ENCODE measurements at regions not wholly inside any gene's neighbourhood (a gene's known extent, or its start where the extent isn't known, plus 50 kb on each side); places are given as distances from the start of the nearest gene placed in this dataset.
"Not testable (repeated sequence)": the region's sequence is repeated elsewhere in the genome, so short reads cannot be mapped to it uniquely, and the experiment has no call there.

DNA sequence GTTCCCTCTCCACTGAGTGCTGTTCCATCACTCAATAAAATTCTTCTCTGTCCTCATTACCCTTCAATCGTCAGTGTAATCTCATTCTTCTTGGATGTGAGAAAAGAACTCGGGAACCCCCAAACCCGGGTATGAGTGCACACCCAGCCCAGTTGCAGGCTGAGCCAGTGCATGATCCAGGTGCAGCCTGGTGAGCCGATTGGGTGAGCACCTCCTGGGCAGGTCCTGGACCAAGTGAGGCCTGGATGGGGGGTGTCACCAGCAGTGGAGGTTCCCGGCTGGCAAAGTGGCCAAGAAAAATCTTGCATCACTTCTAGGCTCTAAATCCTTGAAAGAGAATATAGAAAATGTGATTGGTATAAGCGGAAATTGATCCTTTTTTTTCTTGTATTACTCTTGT, 878.8 kb upstream of the KLHL1 start:
- ChIA-PET POLR2A (ENCODE audit: unreplicated experiment) (no interaction called here), CTCF (no interaction called here)
- no peaks in the 10 kb centered on the region for H4K20me1 ChIP-seq (ENCODE audit: low read length)
- DNase-seq (no peak), ATAC-seq (no peak)
- no peaks in the 10 kb centered on the region for H3K4me1 ChIP-seq (ENCODE audit: insufficient read depth, low read length)
- H3K36me3 ChIP-seq (ENCODE audit: low read depth, low read length) = no peaks in the 10 kb centered on the region
- TF ChIP-seq, protein P1, sequence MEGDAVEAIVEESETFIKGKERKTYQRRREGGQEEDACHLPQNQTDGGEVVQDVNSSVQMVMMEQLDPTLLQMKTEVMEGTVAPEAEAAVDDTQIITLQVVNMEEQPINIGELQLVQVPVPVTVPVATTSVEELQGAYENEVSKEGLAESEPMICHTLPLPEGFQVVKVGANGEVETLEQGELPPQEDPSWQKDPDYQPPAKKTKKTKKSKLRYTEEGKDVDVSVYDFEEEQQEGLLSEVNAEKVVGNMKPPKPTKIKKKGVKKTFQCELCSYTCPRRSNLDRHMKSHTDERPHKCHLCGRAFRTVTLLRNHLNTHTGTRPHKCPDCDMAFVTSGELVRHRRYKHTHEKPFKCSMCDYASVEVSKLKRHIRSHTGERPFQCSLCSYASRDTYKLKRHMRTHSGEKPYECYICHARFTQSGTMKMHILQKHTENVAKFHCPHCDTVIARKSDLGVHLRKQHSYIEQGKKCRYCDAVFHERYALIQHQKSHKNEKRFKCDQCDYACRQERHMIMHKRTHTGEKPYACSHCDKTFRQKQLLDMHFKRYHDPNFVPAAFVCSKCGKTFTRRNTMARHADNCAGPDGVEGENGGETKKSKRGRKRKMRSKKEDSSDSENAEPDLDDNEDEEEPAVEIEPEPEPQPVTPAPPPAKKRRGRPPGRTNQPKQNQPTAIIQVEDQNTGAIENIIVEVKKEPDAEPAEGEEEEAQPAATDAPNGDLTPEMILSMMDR (conservative IDR thresholded peaks at IDR 0.05; ENCODE audit: low read depth, low read length) = no peak
- TF ChIP-seq EZH2phosphoT487 (IDR thresholded peaks at IDR 0.05; ENCODE audit: borderline replicate concordance, low read length) (no peak), EZH2 (IDR thresholded peaks at IDR 0.05; ENCODE audit: low read length, unreplicated experiment) (no peak)
- no peak overlapping the region for H3K9ac ChIP-seq (ENCODE audit: low read length)
- no peak overlapping the region for H3K27ac ChIP-seq (ENCODE audit: low read length)
- H3K27me3 ChIP-seq (ENCODE audit: low read length) = no peaks in the 10 kb centered on the region
- no peak overlapping the region for H3K4me3 ChIP-seq (ENCODE audit: low read length)
- no peaks in the 10 kb centered on the region for H3K79me2 ChIP-seq (ENCODE audit: low read length)
- no peaks in the 10 kb centered on the region for H3K9me3 ChIP-seq (ENCODE audit: low read length)
- H2AFZ ChIP-seq (ENCODE audit: low read length) = no peak overlapping the region
- no peak overlapping the region for H3K4me2 ChIP-seq (ENCODE audit: low read length)
- no peaks in the 10 kb centered on the region for H3K9me2 ChIP-seq (replicated peaks; ENCODE audit: low read length)
- intact Hi-C loops (cut with micrococcal nuclease) = no loop called here
- no TSS peak for BruUV-seq (replicated peaks)
- H3F3A ChIP-seq (ENCODE audit: low read length, unreplicated experiment) = no peaks in the 10 kb centered on the region

DNA sequence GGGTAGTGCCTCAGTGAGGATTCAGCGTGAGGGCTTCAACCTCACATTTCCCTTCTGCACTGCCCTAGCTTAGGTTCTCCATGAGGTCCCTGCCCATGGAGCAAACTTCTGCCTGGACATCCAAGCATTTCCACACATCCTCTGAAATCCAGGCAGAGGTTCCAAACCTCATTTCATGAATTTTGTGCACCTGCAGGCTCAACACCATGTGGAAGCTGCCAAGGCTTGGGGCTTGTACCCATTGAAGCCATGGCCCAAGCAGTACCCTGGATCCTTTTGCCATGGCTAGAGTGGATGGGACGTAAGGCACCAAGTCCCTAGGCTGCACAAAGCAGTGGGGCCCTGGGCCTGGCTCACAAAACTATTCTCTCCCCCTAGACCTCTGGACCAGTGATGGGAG, 877.1 kb upstream of the KLHL1 start:
- intact Hi-C loops (cut with micrococcal nuclease) = no loop called here
- TF ChIP-seq, protein P1 (conservative IDR thresholded peaks at IDR 0.05; ENCODE audit: low read depth, low read length) = no peak
- TF ChIP-seq EZH2phosphoT487 (IDR thresholded peaks at IDR 0.05; ENCODE audit: borderline replicate concordance, low read length) (no peak), EZH2 (IDR thresholded peaks at IDR 0.05; ENCODE audit: low read length, unreplicated experiment) (no peak)

DNA sequence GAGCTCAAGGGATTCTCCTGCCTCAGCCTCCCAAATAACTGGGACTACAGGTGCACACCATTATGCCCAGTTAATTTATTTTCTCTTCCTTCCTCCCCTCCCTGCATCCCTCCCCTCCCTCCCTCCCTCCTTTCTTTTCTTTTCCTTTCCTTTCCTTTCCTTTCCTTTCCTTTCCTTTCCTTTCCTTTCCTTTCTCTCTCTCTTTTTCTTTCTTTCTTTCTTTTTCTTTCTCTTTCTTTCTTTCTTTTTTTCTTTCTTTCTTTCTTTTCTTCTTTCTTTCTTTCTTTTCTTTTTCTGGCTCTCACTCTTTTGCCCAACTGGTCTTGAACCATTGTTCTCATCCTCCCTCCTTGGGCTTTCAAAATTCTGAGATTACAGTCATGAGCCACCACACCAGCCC, 873.0 kb upstream of the KLHL1 start:
- BruUV-seq (replicated peaks); POLR2A ChIA-PET (ENCODE audit: unreplicated experiment); H4K20me1 ChIP-seq (ENCODE audit: low read length); H3K9me3 ChIP-seq (ENCODE audit: low read length); H3K79me2 ChIP-seq (ENCODE audit: low read length); H3K9me2 ChIP-seq (replicated peaks; ENCODE audit: low read length); H2AFZ ChIP-seq (ENCODE audit: low read length); DNase-seq; CTCF ChIA-PET; ATAC-seq; intact Hi-C loops (cut with micrococcal nuclease); H3K36me3 ChIP-seq (ENCODE audit: low read depth, low read length); H3K4me1 ChIP-seq (ENCODE audit: insufficient read depth, low read length); H3K27ac ChIP-seq (ENCODE audit: low read length); H3K4me2 ChIP-seq (ENCODE audit: low read length); H3K9ac ChIP-seq (ENCODE audit: low read length); H3K4me3 ChIP-seq (ENCODE audit: low read length); H3K27me3 ChIP-seq (ENCODE audit: low read length); H3F3A ChIP-seq (ENCODE audit: low read length, unreplicated experiment): not testable (repeated sequence)

More for the DNA sequence above, 877.1 kb upstream of the KLHL1 start:
- Histone ChIP-seq H2AFZ (ENCODE audit: low read length) (no peak overlapping the region), H3K9me2 (replicated peaks; ENCODE audit: low read length) (no peaks in the 10 kb centered on the region), H3K27ac (ENCODE audit: low read length) (no peak overlapping the region), H3K27me3 (ENCODE audit: low read length) (no peaks in the 10 kb centered on the region), H3K79me2 (ENCODE audit: low read length) (no peaks in the 10 kb centered on the region), H4K20me1 (ENCODE audit: low read length) (no peaks in the 10 kb centered on the region), H3K4me2 (ENCODE audit: low read length) (no peak overlapping the region), H3F3A (ENCODE audit: low read length, unreplicated experiment) (no peaks in the 10 kb centered on the region), H3K9ac (ENCODE audit: low read length) (no peak overlapping the region), H3K36me3 (ENCODE audit: low read depth, low read length) (no peaks in the 10 kb centered on the region), H3K4me1 (ENCODE audit: insufficient read depth, low read length) (no peaks in the 10 kb centered on the region), H3K9me3 (ENCODE audit: low read length) (no peaks in the 10 kb centered on the region), H3K4me3 (ENCODE audit: low read length) (no peak overlapping the region)
- DNase-seq = no peak
- BruUV-seq (replicated peaks) = no TSS peak
- POLR2A ChIA-PET (ENCODE audit: unreplicated experiment) = no interaction called here
- no peak for ATAC-seq
- CTCF ChIA-PET = no interaction called here
